ENCODE measurements at regions not wholly inside any gene's neighbourhood (a gene's known extent, or its start where the extent isn't known, plus 50 kb on each side); places are given as distances from the start of the nearest gene placed in this dataset.
"Not testable (repeated sequence)": the region's sequence is repeated elsewhere in the genome, so short reads cannot be mapped to it uniquely, and the experiment has no call there.

DNA sequence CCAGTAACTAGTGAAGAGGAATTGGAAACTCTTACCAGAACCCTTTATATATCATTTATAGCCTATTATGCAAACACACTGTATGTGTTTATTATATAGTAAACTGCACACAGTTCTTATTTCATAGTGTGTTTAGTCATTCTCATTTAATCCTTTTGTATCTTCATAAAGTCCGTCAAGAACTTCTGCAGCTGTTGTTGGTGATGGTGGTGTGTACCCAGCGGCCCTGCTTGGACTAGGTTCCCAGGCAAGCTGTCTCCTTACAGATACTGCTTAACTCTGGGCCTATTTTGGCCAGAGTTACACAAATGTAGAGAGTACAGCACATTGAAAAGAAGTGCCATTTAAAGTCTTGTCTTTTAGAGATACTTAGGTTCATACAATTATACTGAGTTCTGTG is 231.9 kb downstream of the NDUFS4 start:
- H3K9me2 ChIP-seq (ENCODE audit: low read depth, low read length) = no peaks in the 10 kb centered on the region
- no peak overlapping the region for H3K27ac ChIP-seq (ENCODE audit: low read depth, low read length, poor library complexity, severe bottlenecking)
- H4K20me1 ChIP-seq (ENCODE audit: insufficient read depth, low read length) = no peaks in the 10 kb centered on the region
- H3K4me2 ChIP-seq (ENCODE audit: low read length) = no peak overlapping the region
- H2AFZ ChIP-seq (ENCODE audit: low read length) = no peak overlapping the region
- peaks cover 1% of the 10 kb centered on the region for H3K4me1 ChIP-seq (ENCODE audit: insufficient read depth, low read length, severe bottlenecking)
- H3K36me3 ChIP-seq (ENCODE audit: insufficient read depth, low read length) = no peaks in the 10 kb centered on the region
- H3K9ac ChIP-seq (ENCODE audit: low read length) = no peak overlapping the region
- no peak overlapping the region for H3K4me3 ChIP-seq (ENCODE audit: low read depth, low read length, poor library complexity, severe bottlenecking)
- H3K79me2 ChIP-seq (ENCODE audit: insufficient read depth, low read length) = no peaks in the 10 kb centered on the region
- H3K9me3 ChIP-seq (ENCODE audit: low read length) = peaks cover 3% of the 10 kb centered on the region; the same call in 1 of the 2 replicates
- H3F3A ChIP-seq (ENCODE audit: insufficient read depth, low read length) = no peaks in the 10 kb centered on the region
- no peak for TF ChIP-seq EZH2 (IDR thresholded peaks at IDR 0.05; ENCODE audit: borderline replicate concordance, low read length)
- TF ChIP-seq, protein P1, sequence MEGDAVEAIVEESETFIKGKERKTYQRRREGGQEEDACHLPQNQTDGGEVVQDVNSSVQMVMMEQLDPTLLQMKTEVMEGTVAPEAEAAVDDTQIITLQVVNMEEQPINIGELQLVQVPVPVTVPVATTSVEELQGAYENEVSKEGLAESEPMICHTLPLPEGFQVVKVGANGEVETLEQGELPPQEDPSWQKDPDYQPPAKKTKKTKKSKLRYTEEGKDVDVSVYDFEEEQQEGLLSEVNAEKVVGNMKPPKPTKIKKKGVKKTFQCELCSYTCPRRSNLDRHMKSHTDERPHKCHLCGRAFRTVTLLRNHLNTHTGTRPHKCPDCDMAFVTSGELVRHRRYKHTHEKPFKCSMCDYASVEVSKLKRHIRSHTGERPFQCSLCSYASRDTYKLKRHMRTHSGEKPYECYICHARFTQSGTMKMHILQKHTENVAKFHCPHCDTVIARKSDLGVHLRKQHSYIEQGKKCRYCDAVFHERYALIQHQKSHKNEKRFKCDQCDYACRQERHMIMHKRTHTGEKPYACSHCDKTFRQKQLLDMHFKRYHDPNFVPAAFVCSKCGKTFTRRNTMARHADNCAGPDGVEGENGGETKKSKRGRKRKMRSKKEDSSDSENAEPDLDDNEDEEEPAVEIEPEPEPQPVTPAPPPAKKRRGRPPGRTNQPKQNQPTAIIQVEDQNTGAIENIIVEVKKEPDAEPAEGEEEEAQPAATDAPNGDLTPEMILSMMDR (IDR thresholded peaks at IDR 0.05; ENCODE audit: low read length) = no peak
- H3K27me3 ChIP-seq (ENCODE audit: insufficient read depth, low read length) = 0 out of 2 replicates have a peak, but pooled peaks cover 3% of the 10 kb centered on the region

DNA sequence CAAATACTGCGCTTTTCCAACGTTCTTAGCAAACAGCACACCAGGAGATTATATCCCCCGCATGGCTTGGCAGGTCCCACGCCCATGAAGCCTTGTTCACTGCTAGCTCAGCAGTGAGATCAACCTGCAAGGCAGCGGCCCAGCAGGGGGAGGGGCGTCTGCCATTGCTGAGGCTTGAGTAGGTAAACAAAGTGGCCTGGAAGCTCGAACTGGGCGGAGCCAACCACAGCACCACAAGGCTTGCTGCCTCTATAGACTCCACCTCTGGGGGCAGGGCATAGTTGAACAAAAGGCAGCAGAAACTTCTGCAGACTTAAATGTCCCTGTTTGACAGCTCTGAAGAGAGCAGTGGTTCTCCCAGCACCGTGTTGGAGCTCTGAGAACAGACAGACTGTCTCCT is 239.2 kb downstream of the NDUFS4 start:
- H3K4me3 ChIP-seq (ENCODE audit: low read depth, low read length, poor library complexity, severe bottlenecking); H4K20me1 ChIP-seq (ENCODE audit: insufficient read depth, low read length); H3K36me3 ChIP-seq (ENCODE audit: insufficient read depth, low read length); H3K9me2 ChIP-seq (ENCODE audit: low read depth, low read length); H3K4me1 ChIP-seq (ENCODE audit: insufficient read depth, low read length, severe bottlenecking); H3K27me3 ChIP-seq (ENCODE audit: insufficient read depth, low read length); H3K4me2 ChIP-seq (ENCODE audit: low read length); H2AFZ ChIP-seq (ENCODE audit: low read length); H3K27ac ChIP-seq (ENCODE audit: low read depth, low read length, poor library complexity, severe bottlenecking); H3K79me2 ChIP-seq (ENCODE audit: insufficient read depth, low read length); H3K9ac ChIP-seq (ENCODE audit: low read length); H3F3A ChIP-seq (ENCODE audit: insufficient read depth, low read length); H3K9me3 ChIP-seq (ENCODE audit: low read length): not testable (repeated sequence)

DNA sequence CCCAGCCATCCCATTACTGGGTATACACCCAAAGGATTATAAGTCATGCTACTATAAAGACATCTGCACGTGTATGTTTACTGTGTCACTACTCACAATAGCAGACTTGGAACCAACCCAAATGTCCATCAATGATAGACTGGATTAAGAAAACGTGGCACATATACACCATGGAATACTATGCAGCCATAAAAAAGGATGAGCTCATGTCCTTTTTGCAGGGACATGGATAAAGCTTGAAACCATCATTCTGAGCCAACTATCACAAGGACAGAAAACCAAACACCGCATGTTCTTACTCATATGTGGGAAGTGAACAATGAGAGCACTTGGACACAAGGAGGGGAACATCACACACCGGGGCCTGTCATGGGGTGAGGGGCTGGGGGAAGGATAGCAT is 248.0 kb downstream of the NDUFS4 start:
- H3K4me2 ChIP-seq (ENCODE audit: low read length); H3K4me3 ChIP-seq (ENCODE audit: low read depth, low read length, poor library complexity, severe bottlenecking); H2AFZ ChIP-seq (ENCODE audit: low read length); H3K36me3 ChIP-seq (ENCODE audit: insufficient read depth, low read length); H3K9me3 ChIP-seq (ENCODE audit: low read length); H4K20me1 ChIP-seq (ENCODE audit: insufficient read depth, low read length); H3K27me3 ChIP-seq (ENCODE audit: insufficient read depth, low read length); H3K27ac ChIP-seq (ENCODE audit: low read depth, low read length, poor library complexity, severe bottlenecking); H3K9me2 ChIP-seq (ENCODE audit: low read depth, low read length); H3K79me2 ChIP-seq (ENCODE audit: insufficient read depth, low read length); H3K4me1 ChIP-seq (ENCODE audit: insufficient read depth, low read length, severe bottlenecking); H3F3A ChIP-seq (ENCODE audit: insufficient read depth, low read length); H3K9ac ChIP-seq (ENCODE audit: low read length): not testable (repeated sequence)

DNA sequence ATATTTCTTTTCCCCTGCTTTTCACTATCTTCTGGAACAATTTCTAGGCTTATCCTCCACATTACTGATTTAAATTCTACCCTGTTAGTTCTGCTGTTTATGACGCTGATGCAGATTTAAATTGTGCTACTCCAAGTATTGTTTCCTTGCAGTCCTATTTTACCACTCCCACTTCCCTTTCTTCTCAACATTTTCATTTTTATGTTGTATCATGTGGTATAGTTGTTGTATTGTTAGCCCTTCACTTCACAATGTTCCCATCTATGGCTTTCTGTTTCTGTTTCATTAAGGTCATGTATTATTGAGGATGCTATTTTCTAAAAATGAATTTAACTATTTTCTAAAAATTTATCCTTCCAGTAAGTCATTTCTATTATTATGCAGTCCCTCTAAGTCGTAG is 254.4 kb downstream of the NDUFS4 start:
- H3K9me3 ChIP-seq (ENCODE audit: low read length) = no peaks in the 10 kb centered on the region
- no peaks in the 10 kb centered on the region for H3K4me1 ChIP-seq (ENCODE audit: insufficient read depth, low read length, severe bottlenecking)
- H3K79me2 ChIP-seq (ENCODE audit: insufficient read depth, low read length) = no peaks in the 10 kb centered on the region
- H3K36me3 ChIP-seq (ENCODE audit: insufficient read depth, low read length) = no peaks in the 10 kb centered on the region
- no peak overlapping the region for H3K27ac ChIP-seq (ENCODE audit: low read depth, low read length, poor library complexity, severe bottlenecking)
- H3K4me2 ChIP-seq (ENCODE audit: low read length) = no peak overlapping the region
- H4K20me1 ChIP-seq (ENCODE audit: insufficient read depth, low read length) = no peaks in the 10 kb centered on the region
- H3K9me2 ChIP-seq (ENCODE audit: low read depth, low read length) = no peaks in the 10 kb centered on the region
- TF ChIP-seq, protein P1 (IDR thresholded peaks at IDR 0.05; ENCODE audit: low read length) = no peak
- no peak for TF ChIP-seq EZH2 (IDR thresholded peaks at IDR 0.05; ENCODE audit: borderline replicate concordance, low read length)
- no peak overlapping the region for H3K4me3 ChIP-seq (ENCODE audit: low read depth, low read length, poor library complexity, severe bottlenecking)
- H3K9ac ChIP-seq (ENCODE audit: low read length) = no peak overlapping the region
- no peak overlapping the region for H2AFZ ChIP-seq (ENCODE audit: low read length)
- no peaks in the 10 kb centered on the region for H3F3A ChIP-seq (ENCODE audit: insufficient read depth, low read length)
- no peaks in the 10 kb centered on the region for H3K27me3 ChIP-seq (ENCODE audit: insufficient read depth, low read length)

Data from OCI-LY1 (cell line).